Spinal cord (tissue), 9 donors: ENCODE measurements at regions not wholly inside any gene's neighbourhood (a gene's known extent, or its start where the extent isn't known, plus 50 kb on each side); places are given as distances from the start of the nearest gene placed in this dataset.

ENCODE experiments used
- DNase-seq, 6 donors: peaks; one replicate each; pipeline versions ENCODE4 v3.0.0 to v3.0.0-alpha.2; 2013 to 2015; ENCODE audit warnings: low spot score in 6 of 6, low read depth in 4 of 6
- H3K27ac ChIP-seq: one replicate; pipeline ENCODE4 v1.5.1; 2013; ENCODE audit warnings: low read depth, low read length, control low read depth
- H3K27me3 ChIP-seq: one replicate; pipeline ENCODE4 v1.6.1; 2013; ENCODE audit warnings: low read length; ENCODE audit not compliant: control insufficient read depth, insufficient read depth
- H3K36me3 ChIP-seq: one replicate; pipeline ENCODE4 v1.6.1; 2013; ENCODE audit warnings: low read length; ENCODE audit not compliant: control insufficient read depth, insufficient read depth
- H3K4me1 ChIP-seq: one replicate; pipeline ENCODE4 v1.6.1; 2013; ENCODE audit warnings: low read length; ENCODE audit not compliant: control insufficient read depth, insufficient read depth
- H3K4me3 ChIP-seq: one replicate; pipeline ENCODE4 v1.5.1; 2013; ENCODE audit warnings: low read depth, low read length, control low read depth
- H3K9me3 ChIP-seq: one replicate; pipeline ENCODE4 v1.6.1; 2013; ENCODE audit warnings: low read length; ENCODE audit not compliant: control insufficient read depth, insufficient read depth
- WGBS: methylation state at CpG from one replicate; pipeline ENCODE4 v1.1.5; 2013; ENCODE audit warnings: missing lambda C conversion rate; ENCODE audit not compliant: insufficient coverage; 5-methylcytosine and 5-hydroxymethylcytosine counted together
- donor health status: healthy.

DNA sequence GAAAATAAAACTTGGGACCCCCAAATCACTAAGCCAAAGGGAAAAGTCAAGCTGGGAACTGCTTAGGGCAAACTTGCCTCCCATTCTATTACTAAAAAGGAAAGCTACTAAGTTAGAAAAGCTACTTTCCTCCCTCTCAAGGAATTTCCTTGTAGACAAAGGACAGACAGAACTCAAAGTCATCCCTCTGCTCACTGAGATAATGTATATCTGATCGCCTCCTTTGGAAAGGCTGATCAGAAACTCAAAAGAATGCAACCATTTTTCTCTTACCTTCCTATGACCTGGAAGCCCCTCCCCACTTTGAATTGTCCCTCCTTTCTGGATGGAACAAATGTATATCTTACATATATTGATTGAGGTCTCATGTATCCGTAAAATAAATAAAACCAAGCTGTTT is 190.5 kb upstream of the DCN start:
- Histone ChIP-seq H3K36me3 (no peaks in the 10 kb centered on the region), H3K27ac (no peak overlapping the region), H3K4me1 (peaks cover 3% of the 10 kb centered on the region), H3K27me3 (no peaks in the 10 kb centered on the region), H3K4me3 (no peak overlapping the region), H3K9me3 (no peaks in the 10 kb centered on the region)
- DNase-seq: no peak
- no CpG with 5 or more reads among the region's 2 CpGs for WGBS

DNA sequence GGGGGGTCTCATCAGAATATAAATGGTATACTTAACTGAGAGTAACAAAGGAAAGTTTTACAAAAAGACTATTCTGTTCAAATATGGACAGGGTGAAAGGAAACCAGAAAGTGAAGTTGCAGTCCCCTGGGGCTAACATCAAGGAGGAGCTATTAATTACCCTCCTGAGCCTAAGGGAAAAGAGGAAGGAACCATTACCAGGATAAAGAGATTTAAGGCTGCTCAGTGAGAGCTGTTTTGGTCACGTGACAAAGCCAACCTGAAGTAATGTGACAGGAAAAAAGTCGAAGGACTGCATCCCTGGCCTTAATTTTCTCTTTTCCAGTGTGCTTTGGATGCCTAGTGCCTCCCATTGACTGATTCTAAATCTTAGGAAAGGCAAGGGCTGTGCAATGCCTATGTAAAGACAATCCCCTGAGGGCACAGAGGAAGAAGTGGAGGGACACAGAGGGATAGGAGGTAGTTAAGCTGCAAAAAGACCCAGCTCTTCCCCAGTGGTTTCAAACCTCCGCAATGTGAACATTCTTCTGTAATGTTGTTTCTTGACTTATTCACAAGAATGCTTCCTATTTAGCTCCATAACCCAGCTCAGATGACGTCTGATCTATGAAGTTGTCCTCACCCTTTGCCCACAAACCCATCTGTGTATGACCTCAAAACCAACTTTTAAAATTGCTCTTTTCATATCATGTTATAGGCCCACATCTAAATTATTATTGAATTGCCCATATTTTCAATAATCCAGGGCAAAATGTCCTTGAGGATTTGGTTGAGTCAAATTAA is 187.7 kb upstream of the DCN start:
- H3K4me1 ChIP-seq: no peaks in the 10 kb centered on the region
- 73% methylated on average over 3 of the region's 4 CpGs for WGBS
- H3K4me3 ChIP-seq: no peak overlapping the region
- no peak for DNase-seq
- no peaks in the 10 kb centered on the region for H3K36me3 ChIP-seq
- no peak overlapping the region for H3K27ac ChIP-seq
- H3K9me3 ChIP-seq: no peaks in the 10 kb centered on the region
- no peaks in the 10 kb centered on the region for H3K27me3 ChIP-seq

DNA sequence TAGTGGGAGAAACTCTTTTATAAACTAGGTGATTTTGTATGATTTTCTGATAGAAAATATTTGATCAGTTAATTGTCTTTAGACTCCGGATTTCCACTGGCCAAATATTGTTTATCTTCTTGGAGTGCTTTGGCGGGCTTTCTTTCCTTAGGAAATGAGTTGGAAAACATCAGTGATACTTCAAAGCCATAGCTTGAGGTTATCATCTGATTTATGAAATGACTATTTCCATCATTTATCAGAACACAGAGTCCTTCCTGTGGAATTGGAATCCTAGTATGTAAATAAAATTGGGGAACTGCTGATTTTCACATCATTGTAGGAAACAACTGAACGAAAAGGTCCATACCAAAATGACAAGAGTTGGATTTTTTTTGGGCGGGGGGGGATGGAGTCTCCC is 186.0 kb upstream of the DCN start:
- Histone ChIP-seq H3K36me3 (no peaks in the 10 kb centered on the region), H3K27ac (no peak overlapping the region), H3K4me3 (no peak overlapping the region), H3K9me3 (no peaks in the 10 kb centered on the region), H3K4me1 (no peaks in the 10 kb centered on the region), H3K27me3 (no peaks in the 10 kb centered on the region)
- 67% methylated on average over 1 of the region's 4 CpGs for WGBS
- DNase-seq: no peak

- peak in 2 of 6 donors; percentile 36 to 78 for DNase-seq
- Histone ChIP-seq H3K36me3 (no peaks in the 10 kb centered on the region), H3K4me3 (no peak overlapping the region), H3K27me3 (no peaks in the 10 kb centered on the region), H3K9me3 (no peaks in the 10 kb centered on the region), H3K4me1 (no peaks in the 10 kb centered on the region), H3K27ac (no peak overlapping the region)
- WGBS: no CpG with 5 or more reads among the region's 2 CpGs
These were observed 184.7 kb upstream of the DCN start for GRCh38 chr12:91367234-91367849.

- Histone ChIP-seq H3K4me1 (no peaks in the 10 kb centered on the region), H3K27me3 (no peaks in the 10 kb centered on the region), H3K9me3 (no peaks in the 10 kb centered on the region), H3K27ac (no peak overlapping the region), H3K36me3 (no peaks in the 10 kb centered on the region), H3K4me3 (no peak overlapping the region)
- DNase-seq: peak in 1 of 6 donors; percentile 44
- WGBS: 100% methylated on average over 2 of the region's 5 CpGs
These were observed 182.0 kb upstream of the DCN start for GRCh38 chr12:91364471-91365184.

DNA sequence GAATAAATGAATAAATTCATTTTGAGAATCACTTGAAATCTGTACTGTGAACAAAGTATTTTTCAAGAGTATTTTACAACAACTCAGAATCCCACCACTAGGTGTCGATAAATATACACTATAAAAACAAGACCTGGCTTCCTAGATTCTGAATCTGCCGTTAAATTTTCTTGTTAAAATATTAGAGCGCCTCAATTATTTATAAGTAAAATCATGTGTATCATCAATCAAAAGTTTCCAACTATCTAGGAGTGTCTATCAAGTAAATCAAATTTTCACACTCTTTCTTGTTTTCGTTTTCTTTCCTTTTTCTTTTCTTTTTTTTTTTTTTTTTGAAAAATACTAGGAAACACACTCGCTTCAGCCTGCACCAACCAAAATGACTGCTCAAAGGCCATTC is 179.2 kb upstream of the DCN start:
- Histone ChIP-seq H3K27ac (no peak overlapping the region), H3K4me3 (no peak overlapping the region), H3K4me1 (no peaks in the 10 kb centered on the region), H3K27me3 (no peaks in the 10 kb centered on the region), H3K9me3 (no peaks in the 10 kb centered on the region), H3K36me3 (no peaks in the 10 kb centered on the region)
- peak in 4 of 6 donors; percentile 44 to 91 (median 67) for DNase-seq
- WGBS: 67% methylated on average over 1 of the region's 5 CpGs

DNA sequence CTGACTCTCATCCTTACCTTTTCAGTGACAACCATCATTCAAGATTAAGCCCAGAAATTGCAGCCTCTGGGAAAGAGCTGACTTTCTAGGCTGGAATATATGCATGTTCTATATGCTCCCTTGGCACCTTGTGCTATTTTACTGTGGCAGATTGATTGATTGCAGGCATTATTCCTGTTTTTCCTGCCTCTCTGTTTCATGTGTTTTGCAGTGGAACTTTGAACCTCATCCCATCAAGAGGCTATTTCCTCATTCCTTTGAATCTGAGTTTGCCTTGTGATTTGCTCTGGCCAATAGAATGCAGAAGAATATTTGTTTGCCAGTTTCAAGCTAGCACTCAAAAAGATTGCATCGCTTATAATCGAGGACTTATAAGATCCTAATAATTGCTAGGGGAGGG is 174.8 kb upstream of the DCN start:
- no peaks in the 10 kb centered on the region for H3K4me1 ChIP-seq
- H3K4me3 ChIP-seq: no peak overlapping the region
- no peak for DNase-seq
- no CpG with 5 or more reads among the region's 2 CpGs for WGBS
- H3K9me3 ChIP-seq: no peaks in the 10 kb centered on the region
- H3K27me3 ChIP-seq: no peaks in the 10 kb centered on the region
- no peaks in the 10 kb centered on the region for H3K36me3 ChIP-seq
- no peak overlapping the region for H3K27ac ChIP-seq

DNA sequence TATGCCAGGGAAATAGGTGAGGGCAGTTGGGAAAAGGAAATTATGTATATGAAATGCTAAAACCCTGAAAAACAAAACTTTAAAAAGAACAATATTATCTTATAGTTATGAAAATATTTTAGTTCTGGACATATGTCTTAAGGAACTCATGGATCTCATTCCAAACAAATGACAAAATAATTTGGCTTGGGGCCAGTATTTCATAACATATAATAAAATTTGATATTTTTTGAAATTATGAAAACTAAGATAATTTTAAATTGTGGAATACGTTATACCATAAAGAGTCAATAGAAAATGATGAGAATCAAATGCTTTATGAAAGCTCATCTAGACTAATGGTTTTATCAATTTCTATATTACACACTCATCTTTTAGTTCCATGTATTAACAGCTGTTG is 173.8 kb upstream of the DCN start:
- H3K9me3 ChIP-seq: peaks cover 2% of the 10 kb centered on the region
- H3K4me1 ChIP-seq: no peaks in the 10 kb centered on the region
- DNase-seq: no peak
- no peak overlapping the region for H3K4me3 ChIP-seq
- no CpG with 5 or more reads among the region's 1 CpG for WGBS
- H3K27me3 ChIP-seq: no peaks in the 10 kb centered on the region
- H3K36me3 ChIP-seq: no peaks in the 10 kb centered on the region
- H3K27ac ChIP-seq: no peak overlapping the region

GRCh38 chr12:91355150-91356006 is 172.8 kb upstream of the DCN start:
- Histone ChIP-seq H3K36me3 (no peaks in the 10 kb centered on the region), H3K27me3 (no peaks in the 10 kb centered on the region), H3K9me3 (peaks cover 2% of the 10 kb centered on the region), H3K4me3 (no peak overlapping the region), H3K27ac (no peak overlapping the region), H3K4me1 (no peaks in the 10 kb centered on the region)
- WGBS: 38% methylated on average over 5 of the region's 8 CpGs
- DNase-seq: peak in 5 of 6 donors; percentile 33 to 91 (median 59)
